GM13977 (cell line): ENCODE measurements at regions not wholly inside any gene's neighbourhood (a gene's known extent, or its start where the extent isn't known, plus 50 kb on each side); places are given as distances from the start of the nearest gene placed in this dataset.

Source experiments
- DNase-seq: peaks from one replicate; pipeline ENCODE4 v3.0.0; 2012; ENCODE audit warnings: low spot score
- in situ Hi-C: fragments of 300-500 bp; cut with MboI; formaldehyde crosslinking; loops from one replicate; pipeline ENCODE4 v1.12.0; 2022; ENCODE audit warnings: low sequenced_read_pairs, low pct_unique_long_range_greater_than_20kb, mixed read lengths, inconsistent platforms; ENCODE audit not compliant: unreplicated experiment
- TF ChIP-seq, protein P1 (sequence below): IDR thresholded peaks from 2 replicates; pipeline ENCODE4 v1.5.1; 2012; ENCODE audit warnings: mild to moderate bottlenecking, control low read depth; ENCODE audit not compliant: insufficient read depth; ENCODE audit errors: extremely low read depth, missing control alignments

DNA sequence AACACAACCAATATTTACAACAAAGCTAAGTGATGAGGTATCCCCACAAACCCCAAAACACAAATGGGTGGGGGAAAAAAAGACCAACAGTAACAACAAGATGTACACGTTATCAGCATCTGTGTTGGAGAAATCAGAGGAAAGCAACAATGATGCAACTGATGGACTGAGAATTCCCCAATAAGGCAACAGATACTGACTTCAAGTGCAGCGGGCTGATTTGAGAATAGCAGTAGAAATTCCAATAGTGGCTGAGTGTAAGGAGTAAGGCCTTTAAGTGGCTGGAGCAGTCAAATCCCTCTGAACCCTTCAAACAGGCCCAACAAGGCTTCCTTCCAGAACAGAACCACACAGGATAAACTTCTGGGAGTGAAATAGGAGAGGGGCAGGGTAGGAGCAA lies 97.6 kb downstream of the TM2D1 start:
- TF ChIP-seq, protein P1, sequence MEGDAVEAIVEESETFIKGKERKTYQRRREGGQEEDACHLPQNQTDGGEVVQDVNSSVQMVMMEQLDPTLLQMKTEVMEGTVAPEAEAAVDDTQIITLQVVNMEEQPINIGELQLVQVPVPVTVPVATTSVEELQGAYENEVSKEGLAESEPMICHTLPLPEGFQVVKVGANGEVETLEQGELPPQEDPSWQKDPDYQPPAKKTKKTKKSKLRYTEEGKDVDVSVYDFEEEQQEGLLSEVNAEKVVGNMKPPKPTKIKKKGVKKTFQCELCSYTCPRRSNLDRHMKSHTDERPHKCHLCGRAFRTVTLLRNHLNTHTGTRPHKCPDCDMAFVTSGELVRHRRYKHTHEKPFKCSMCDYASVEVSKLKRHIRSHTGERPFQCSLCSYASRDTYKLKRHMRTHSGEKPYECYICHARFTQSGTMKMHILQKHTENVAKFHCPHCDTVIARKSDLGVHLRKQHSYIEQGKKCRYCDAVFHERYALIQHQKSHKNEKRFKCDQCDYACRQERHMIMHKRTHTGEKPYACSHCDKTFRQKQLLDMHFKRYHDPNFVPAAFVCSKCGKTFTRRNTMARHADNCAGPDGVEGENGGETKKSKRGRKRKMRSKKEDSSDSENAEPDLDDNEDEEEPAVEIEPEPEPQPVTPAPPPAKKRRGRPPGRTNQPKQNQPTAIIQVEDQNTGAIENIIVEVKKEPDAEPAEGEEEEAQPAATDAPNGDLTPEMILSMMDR = no peak
- no peak for DNase-seq
- in situ Hi-C loops = no loop called here

GRCh38 chr1:61626816-61627215 lies 98.1 kb downstream of the TM2D1 start:
- in situ Hi-C loops = no loop called here
- no peak for DNase-seq
- TF ChIP-seq, protein P1 = no peak

DNA sequence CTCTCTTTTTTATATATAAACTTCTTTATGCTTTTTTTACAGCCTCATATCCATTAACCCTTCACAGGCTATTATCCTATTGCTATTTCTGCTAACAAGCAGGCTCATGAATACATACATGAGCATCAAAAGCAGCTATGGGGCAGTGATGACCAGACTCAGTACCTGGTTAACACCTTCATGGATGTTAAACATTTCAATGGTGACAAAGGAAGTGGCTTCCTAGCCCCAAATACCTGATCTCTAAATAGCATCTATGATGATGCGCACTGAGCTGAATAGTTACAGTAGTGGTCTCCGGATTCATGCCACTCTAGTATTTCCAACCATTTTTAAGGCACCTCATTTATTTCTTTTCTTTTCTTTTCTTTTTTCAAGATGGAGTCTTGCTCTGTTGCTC lies 101.1 kb downstream of the TM2D1 start:
- in situ Hi-C loops = no loop called here
- TF ChIP-seq, protein P1 = no peak

DNA sequence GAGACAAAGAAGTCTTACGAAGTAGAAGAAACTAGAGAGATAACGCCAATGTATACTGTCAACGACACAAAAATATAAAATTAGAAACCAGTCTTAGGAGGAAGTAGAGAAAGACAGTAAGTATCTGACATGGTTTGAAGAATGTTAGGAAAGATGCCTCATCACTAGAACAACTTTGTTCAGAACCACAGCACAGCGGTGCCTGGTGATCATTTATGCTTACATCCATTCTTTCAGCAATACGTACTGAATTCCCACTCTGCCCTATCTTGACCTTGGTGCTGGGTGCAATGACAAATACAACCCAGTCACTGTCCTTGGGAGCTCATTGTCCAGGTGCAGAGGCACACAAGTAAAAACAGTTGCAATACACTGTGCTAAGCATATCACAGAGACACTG lies 104.4 kb downstream of the TM2D1 start:
- TF ChIP-seq, protein P1 = no peak
- no peak for DNase-seq
- in situ Hi-C loops = no loop called here

More for the DNA sequence above, 101.1 kb downstream of the TM2D1 start:
- DNase-seq = no peak

- DNase-seq = no peak
- TF ChIP-seq, protein P1 = no peak
- in situ Hi-C loops = no loop called here
Measured at GRCh38 chr1:61618755-61619154, 106.2 kb downstream of the TM2D1 start.

DNA sequence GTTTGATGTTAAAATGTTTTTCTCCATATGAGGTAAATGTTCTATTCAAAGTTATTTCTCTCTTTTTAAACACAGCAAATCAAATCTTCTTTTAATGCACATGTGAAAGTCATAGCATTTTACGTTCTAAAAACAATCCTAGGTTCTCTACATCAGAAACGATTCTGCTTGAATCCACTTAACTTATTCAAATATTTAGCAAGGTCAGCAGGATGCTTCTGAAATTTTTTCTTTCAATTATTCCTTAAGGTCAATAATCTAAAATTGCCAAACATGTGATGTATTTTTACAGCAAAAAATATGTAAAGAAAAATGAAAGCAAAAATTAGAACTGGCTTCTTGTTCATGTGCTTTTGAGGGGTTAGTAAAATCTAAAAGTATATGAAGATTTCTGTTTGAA lies 106.7 kb downstream of the TM2D1 start:
- in situ Hi-C loops = no loop called here
- TF ChIP-seq, protein P1 = no peak

DNA sequence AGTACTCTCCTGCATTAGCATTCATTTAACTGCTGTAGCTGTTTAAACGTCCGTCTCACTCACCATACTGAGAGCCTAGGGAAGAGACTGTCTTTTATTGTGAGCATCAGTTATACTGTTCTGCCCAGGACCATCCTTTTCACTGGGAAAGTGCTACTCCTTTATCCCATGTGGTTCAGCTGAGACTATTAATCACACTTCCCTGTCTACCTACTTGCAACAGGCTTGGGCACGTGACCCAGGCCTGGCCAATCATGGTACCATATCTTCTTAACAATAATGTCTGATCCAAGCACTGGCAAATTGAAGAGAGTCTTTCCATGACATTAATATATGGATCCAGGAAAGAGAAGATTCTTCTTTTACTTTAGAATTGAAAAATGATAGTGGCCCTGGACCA lies 108.1 kb downstream of the TM2D1 start:
- TF ChIP-seq, protein P1 = no peak
- no peak for DNase-seq
- in situ Hi-C loops = no loop called here

More for the DNA sequence above, 106.7 kb downstream of the TM2D1 start:
- no peak for DNase-seq
